GM18502 (cell line): ENCODE measurements at regions not wholly inside any gene's neighbourhood (a gene's known extent, or its start where the extent isn't known, plus 50 kb on each side); places are given as distances from the start of the nearest gene placed in this dataset.
"Not testable (repeated sequence)": the region's sequence is repeated elsewhere in the genome, so short reads cannot be mapped to it uniquely, and the experiment has no call there.

Experiments used
- ATAC-seq: cut with Tn5 transposase; IDR thresholded peaks from one replicate; pipeline ENCODE4 v1.9.1; 2021; ENCODE audit warnings: mild to moderate bottlenecking; ENCODE audit not compliant: unreplicated experiment, poor library complexity

GRCh38 chr1:38488162-38488898, 371.2 kb downstream of the RRAGC start:
- ATAC-seq, result no peak

GRCh38 chr1:38487396-38487795, 372.2 kb downstream of the RRAGC start:
- ATAC-seq, result no peak

GRCh38 chr1:38486085-38486484, 373.5 kb downstream of the RRAGC start:
- ATAC-seq, result no peak

GRCh38 chr1:38481871-38482826, 377.4 kb downstream of the RRAGC start:
- no peak for ATAC-seq

- ATAC-seq, result not testable (repeated sequence)
Observed at GRCh38 chr1:38479662-38480061, 379.9 kb downstream of the RRAGC start.

- no peak for ATAC-seq
Observed at GRCh38 chr1:38477811-38478210, 381.8 kb downstream of the RRAGC start.

- no peak for ATAC-seq
Observed at GRCh38 chr1:38476850-38477178, 382.8 kb downstream of the RRAGC start.

GRCh38 chr1:38476111-38476849, 383.3 kb downstream of the RRAGC start:
- ATAC-seq, result no peak

- ATAC-seq, result no peak
Observed at GRCh38 chr1:38475624-38476005, 384.0 kb downstream of the RRAGC start.

- ATAC-seq, result peak; percentile 81
Observed at GRCh38 chr1:38474738-38475623, 384.6 kb downstream of the RRAGC start.

GRCh38 chr1:38466487-38466886, 393.1 kb downstream of the RRAGC start:
- no peak for ATAC-seq

- ATAC-seq, result no peak
Observed at GRCh38 chr1:38465460-38465859, 394.1 kb downstream of the RRAGC start.

- no peak for ATAC-seq
Observed at GRCh38 chr1:38464071-38464661, 395.4 kb downstream of the RRAGC start.

GRCh38 chr1:38463074-38463473, 396.5 kb downstream of the RRAGC start:
- ATAC-seq, result no peak

- ATAC-seq, result no peak
Observed at GRCh38 chr1:38456531-38456876, 403.1 kb downstream of the RRAGC start.

- no peak for ATAC-seq
Observed at GRCh38 chr1:38455829-38456530, 403.6 kb downstream of the RRAGC start.

- no peak for ATAC-seq
Observed at GRCh38 chr1:38454749-38455441, 404.7 kb downstream of the RRAGC start.

GRCh38 chr1:38454236-38454635, 405.3 kb downstream of the RRAGC start:
- ATAC-seq, result no peak
